Caco-2 (cell line): ENCODE measurements at regions not wholly inside any gene's neighbourhood (a gene's known extent, or its start where the extent isn't known, plus 50 kb on each side); places are given as distances from the start of the nearest gene placed in this dataset.

Source experiments
- BruUV-seq: library from RNA; stranded (reverse); fragments of 400-500 nt; replicated peaks from 2 replicates; lab custom pipeline; 2021; lab: Mats Ljungman, UMichigan
- CTCF ChIA-PET: fragments of 300-600 bp; sonication (Branson Sonifier 250); formaldehyde crosslinking; loops from one replicate; lab custom pipeline; 2022; ENCODE audit warnings: antibody characterized with exemption; lab: Charles Lee
- POLR2A ChIA-PET: fragments of 300-600 bp; sonication (Branson Sonifier 250); formaldehyde crosslinking; loops from one replicate; lab custom pipeline; 2022; ENCODE audit warnings: antibody characterized with exemption; lab: Charles Lee
- DNase-seq, 2 experiments: peaks; one replicate each; pipeline versions ENCODE4 v3.0.0 to v3.0.0-alpha.2; 2020 to 2022
- H3K27me3 ChIP-seq: replicated peaks from 2 replicates; pipeline ENCODE4 v1.6.0; 2011; ENCODE audit warnings: low read length; ENCODE audit not compliant: control insufficient read depth, insufficient read depth
- H3K36me3 ChIP-seq: 2 replicates; pipeline ENCODE4 v1.5.1; 2011; ENCODE audit warnings: low read length; ENCODE audit not compliant: control insufficient read depth, insufficient read depth
- H3K4me1 ChIP-seq: fragments of 250-450 bp; sonication (Bioruptor Pico); 2 replicates; pipeline ENCODE4 v1.5.1; 2020; ENCODE audit warnings: mild to moderate bottlenecking
- H3K4me3 ChIP-seq: 2 replicates; pipeline ENCODE4 v1.5.1; 2011; ENCODE audit warnings: low read depth, mild to moderate bottlenecking, control low read depth, low read length
- H3K9me3 ChIP-seq: fragments of 250-450 bp; sonication (Bioruptor Pico); 2 replicates; pipeline ENCODE4 v1.5.1; 2020; ENCODE audit warnings: mild to moderate bottlenecking, moderate library complexity
- H3K27ac Mint-ChIP-seq: one replicate; pipeline ENCODE4 v1.8.0; 2022; ENCODE audit warnings: mixed read lengths; ENCODE audit not compliant: unreplicated experiment
- H3K27me3 Mint-ChIP-seq: one replicate; pipeline ENCODE4 v1.8.0; 2022; ENCODE audit warnings: mixed read lengths; ENCODE audit not compliant: insufficient read depth, unreplicated experiment
- H3K36me3 Mint-ChIP-seq: one replicate; pipeline ENCODE4 v1.8.0; 2022; ENCODE audit warnings: mild to moderate bottlenecking, mixed read lengths; ENCODE audit not compliant: insufficient read depth, unreplicated experiment
- H3K4me1 Mint-ChIP-seq: one replicate; pipeline ENCODE4 v1.8.0; 2022; ENCODE audit warnings: low read depth, mixed read lengths; ENCODE audit not compliant: unreplicated experiment
- H3K4me3 Mint-ChIP-seq: one replicate; pipeline ENCODE4 v1.8.0; 2022; ENCODE audit warnings: mild to moderate bottlenecking, moderate library complexity, mixed read lengths; ENCODE audit not compliant: unreplicated experiment
- H3K9me3 Mint-ChIP-seq: one replicate; pipeline ENCODE4 v1.8.0; 2022; ENCODE audit warnings: mixed read lengths; ENCODE audit not compliant: unreplicated experiment
- CTCF ChIP-seq, 2 experiments: fragments of 200-600 bp in 1 of 2; IDR thresholded peaks; 1 replicate in 1 of 2; 2 replicates in 1 of 2; pipeline versions ENCODE4 v1.5.1 to v1.8.0; 2011 to 2022; ENCODE audit warnings: antibody characterized with exemption in 1 of 2, control low read depth in 1 of 2, inconsistent platforms in 1 of 2, low read depth in 1 of 2, low read length in 1 of 2, mild to moderate bottlenecking in 1 of 2, moderate library complexity in 1 of 2; ENCODE audit not compliant: insufficient read depth in 1 of 2, severe bottlenecking in 1 of 2, unreplicated experiment in 1 of 2
- intact Hi-C: fragments of 100-400 bp; cut with micrococcal nuclease; formaldehyde crosslinking; loops from one replicate; pipeline ENCODE4 v1.10.0; 2022; ENCODE audit not compliant: unreplicated experiment

- H3K36me3 Mint-ChIP-seq, result no peaks in the 10 kb centered on the region
- no peaks in the 10 kb centered on the region for H3K36me3 ChIP-seq
- BruUV-seq, result no TSS peak
- no peak for TF ChIP-seq CTCF (IDR thresholded peaks at IDR 0.05; ENCODE audit: insufficient read depth in 1 of 2, low read depth in 1 of 2, low read length in 1 of 2, severe bottlenecking in 1 of 2, unreplicated experiment in 1 of 2)
- H3K4me3 Mint-ChIP-seq, result no peak overlapping the region
- no peaks in the 10 kb centered on the region for H3K9me3 Mint-ChIP-seq
- H3K4me1 Mint-ChIP-seq, result peaks cover 40% of the 10 kb centered on the region
- intact Hi-C loops, result no loop called here
- no peak for DNase-seq
- no peaks in the 10 kb centered on the region for H3K27me3 Mint-ChIP-seq
- ChIA-PET POLR2A (no interaction called here), CTCF (no interaction called here)
- H3K9me3 ChIP-seq, result no peaks in the 10 kb centered on the region
- H3K4me1 ChIP-seq, result peaks cover 36% of the 10 kb centered on the region
- H3K27me3 ChIP-seq, result no peaks in the 10 kb centered on the region
- H3K4me3 ChIP-seq, result no peak overlapping the region
- H3K27ac Mint-ChIP-seq, result no peak overlapping the region
Observed at GRCh38 chr4:123297836-123298235, 98.8 kb upstream of the SPRY1 start.

GRCh38 chr4:123298261-123298660 lies 98.3 kb upstream of the SPRY1 start:
- peaks cover 38% of the 10 kb centered on the region for H3K4me1 Mint-ChIP-seq
- H3K27me3 Mint-ChIP-seq, result no peaks in the 10 kb centered on the region
- Histone ChIP-seq H3K36me3 (no peaks in the 10 kb centered on the region), H3K9me3 (no peaks in the 10 kb centered on the region), H3K27me3 (no peaks in the 10 kb centered on the region), H3K4me3 (no peak overlapping the region), H3K4me1 (peaks cover 39% of the 10 kb centered on the region)
- H3K9me3 Mint-ChIP-seq, result no peaks in the 10 kb centered on the region
- CTCF ChIA-PET, result no interaction called here
- no peak for TF ChIP-seq CTCF (IDR thresholded peaks at IDR 0.05; ENCODE audit: insufficient read depth in 1 of 2, low read depth in 1 of 2, low read length in 1 of 2, severe bottlenecking in 1 of 2, unreplicated experiment in 1 of 2)
- H3K27ac Mint-ChIP-seq, result no peak overlapping the region
- POLR2A ChIA-PET, result no interaction called here
- no peak for DNase-seq
- no peaks in the 10 kb centered on the region for H3K36me3 Mint-ChIP-seq
- BruUV-seq, result no TSS peak
- H3K4me3 Mint-ChIP-seq, result no peak overlapping the region
- intact Hi-C loops, result no loop called here

- TF ChIP-seq CTCF (IDR thresholded peaks at IDR 0.05; ENCODE audit: insufficient read depth in 1 of 2, low read depth in 1 of 2, low read length in 1 of 2, severe bottlenecking in 1 of 2, unreplicated experiment in 1 of 2), result no peak
- H3K4me3 ChIP-seq, result no peak overlapping the region
- POLR2A ChIA-PET, result no interaction called here
- BruUV-seq, result no TSS peak
- H3K4me1 Mint-ChIP-seq, result peaks cover 34% of the 10 kb centered on the region
- no peaks in the 10 kb centered on the region for H3K36me3 ChIP-seq
- H3K27me3 ChIP-seq, result no peaks in the 10 kb centered on the region
- CTCF ChIA-PET, result no interaction called here
- no peaks in the 10 kb centered on the region for H3K36me3 Mint-ChIP-seq
- H3K4me1 ChIP-seq, result peaks cover 37% of the 10 kb centered on the region
- H3K9me3 Mint-ChIP-seq, result no peaks in the 10 kb centered on the region
- intact Hi-C loops, result no loop called here
- H3K27ac Mint-ChIP-seq, result no peak overlapping the region
- no peak overlapping the region for H3K4me3 Mint-ChIP-seq
- H3K27me3 Mint-ChIP-seq, result no peaks in the 10 kb centered on the region
- H3K9me3 ChIP-seq, result no peaks in the 10 kb centered on the region
- DNase-seq, result no peak
Observed at GRCh38 chr4:123298801-123299200, 97.8 kb upstream of the SPRY1 start.
